NCI-H2029 treated with DMSO at 0.1 percent for 48 hours (cell line): ENCODE measurements at regions not wholly inside any gene's neighbourhood (a gene's known extent, or its start where the extent isn't known, plus 50 kb on each side); places are given as distances from the start of the nearest gene placed in this dataset.
"Not testable (repeated sequence)": the region's sequence is repeated elsewhere in the genome, so short reads cannot be mapped to it uniquely, and the experiment has no call there.

Source experiments
- DNase-seq: peaks from one replicate; lab custom pipeline; 2025; lab: John Stamatoyannopoulos, UW

DNA sequence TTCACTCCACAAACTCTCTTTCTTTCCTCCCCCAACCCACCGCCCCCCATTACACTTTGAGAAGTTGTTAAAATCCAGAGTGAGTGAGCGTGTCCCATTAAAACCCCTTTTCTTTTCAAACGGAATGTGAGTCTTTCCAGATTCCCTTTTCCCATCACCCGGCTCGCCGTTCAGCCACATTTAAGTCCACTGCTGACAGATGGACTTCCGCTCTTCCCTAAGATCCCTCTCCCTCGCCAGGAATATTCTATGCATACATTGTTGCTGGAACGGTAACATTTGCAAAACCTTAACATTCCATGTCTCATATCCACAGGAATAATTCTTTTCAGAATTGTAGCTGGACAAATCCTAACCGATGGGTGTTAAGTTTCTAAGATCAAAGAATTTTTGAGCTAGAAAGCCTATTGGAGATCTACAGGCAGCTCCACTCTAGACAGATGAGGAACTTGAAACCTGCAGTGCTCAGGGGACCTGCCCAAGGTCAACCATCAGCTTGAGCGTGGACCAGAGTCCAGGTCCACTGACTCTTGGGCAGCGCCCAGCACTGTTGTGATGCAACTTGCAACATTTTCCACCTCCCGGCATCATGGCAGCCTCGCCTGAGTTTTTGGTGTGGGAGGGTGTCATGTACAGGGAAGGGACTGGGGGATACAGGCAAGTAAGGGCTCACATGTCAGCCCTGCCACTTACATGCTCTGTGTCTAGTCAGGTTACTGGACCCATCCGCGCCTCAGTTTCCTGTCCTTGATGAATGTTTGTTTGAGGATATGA lies 500.1 kb downstream of the CCDC171 start:
- no peak for DNase-seq

DNA sequence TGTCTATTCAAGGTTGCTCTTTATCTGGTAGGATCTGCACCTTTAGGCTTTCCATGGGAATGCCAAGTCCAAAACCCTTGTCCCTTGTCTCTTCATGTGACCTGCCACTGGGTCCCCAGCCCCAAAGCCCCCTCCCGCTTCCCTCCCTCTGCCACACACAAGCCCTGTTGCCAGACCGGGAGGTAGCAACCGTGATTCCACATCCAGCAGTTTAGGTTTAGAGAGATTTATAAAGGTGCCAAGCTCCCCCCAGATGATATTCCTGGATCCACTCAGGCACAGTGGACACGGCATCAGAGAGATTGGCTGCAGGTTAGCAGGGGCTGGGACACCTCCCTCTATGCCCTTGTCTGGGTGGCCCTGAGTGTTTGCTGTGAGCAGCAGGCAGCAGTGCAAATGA lies 504.7 kb downstream of the CCDC171 start:
- DNase-seq: no peak

DNA sequence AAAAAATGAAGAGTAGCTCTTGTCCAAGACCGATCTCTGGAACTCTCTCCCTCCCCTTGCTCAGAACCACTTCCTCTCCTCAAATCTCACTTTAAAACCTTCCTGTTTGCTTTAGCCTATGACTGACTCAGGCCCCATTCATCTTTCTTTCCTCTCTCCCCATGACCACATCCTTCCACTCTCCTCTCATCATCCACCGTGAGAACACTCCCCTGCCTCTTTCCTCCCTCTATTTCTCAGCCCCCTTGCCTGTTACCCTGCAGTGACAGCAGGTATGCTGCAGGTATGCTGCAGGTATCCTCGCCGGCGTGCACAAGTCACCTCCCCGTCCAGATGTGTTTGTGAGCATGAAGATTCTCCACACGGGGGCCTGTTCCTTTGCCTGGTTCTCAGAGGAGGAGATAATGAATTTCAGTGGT lies 505.3 kb downstream of the CCDC171 start:
- DNase-seq: no peak

DNA sequence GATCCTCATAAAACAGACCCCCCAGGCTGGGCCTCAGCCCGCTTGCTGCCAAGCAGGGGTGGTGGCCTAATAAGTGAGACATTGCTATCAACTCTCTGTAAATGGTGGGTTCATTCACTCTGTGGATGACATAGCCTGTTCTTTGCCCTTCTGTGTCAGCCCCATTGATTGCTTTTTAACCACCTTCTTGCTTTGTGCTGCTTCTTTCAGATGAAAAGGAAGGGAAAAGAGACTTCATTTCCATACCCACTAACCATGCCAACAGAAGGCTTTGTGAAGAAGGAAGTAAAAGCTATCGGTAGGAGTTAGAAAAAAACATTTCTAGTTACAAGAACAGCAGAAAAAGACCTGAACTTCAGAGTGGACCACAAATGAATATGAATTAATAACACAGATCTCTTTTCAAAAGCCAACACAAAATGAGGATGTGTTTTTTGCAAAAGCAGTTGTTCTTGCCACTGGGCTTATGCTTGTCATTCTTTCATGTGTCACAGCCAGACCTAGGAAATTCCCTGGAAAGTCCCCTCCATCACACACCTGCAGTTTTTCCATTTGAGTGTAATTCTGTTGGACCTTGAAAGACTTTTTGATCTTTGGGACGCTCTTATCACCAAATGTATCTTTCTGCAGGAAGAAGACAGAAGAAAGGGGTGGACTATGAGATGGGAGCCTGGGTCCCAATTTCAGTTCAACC lies 507.7 kb downstream of the CCDC171 start:
- no peak for DNase-seq

DNA sequence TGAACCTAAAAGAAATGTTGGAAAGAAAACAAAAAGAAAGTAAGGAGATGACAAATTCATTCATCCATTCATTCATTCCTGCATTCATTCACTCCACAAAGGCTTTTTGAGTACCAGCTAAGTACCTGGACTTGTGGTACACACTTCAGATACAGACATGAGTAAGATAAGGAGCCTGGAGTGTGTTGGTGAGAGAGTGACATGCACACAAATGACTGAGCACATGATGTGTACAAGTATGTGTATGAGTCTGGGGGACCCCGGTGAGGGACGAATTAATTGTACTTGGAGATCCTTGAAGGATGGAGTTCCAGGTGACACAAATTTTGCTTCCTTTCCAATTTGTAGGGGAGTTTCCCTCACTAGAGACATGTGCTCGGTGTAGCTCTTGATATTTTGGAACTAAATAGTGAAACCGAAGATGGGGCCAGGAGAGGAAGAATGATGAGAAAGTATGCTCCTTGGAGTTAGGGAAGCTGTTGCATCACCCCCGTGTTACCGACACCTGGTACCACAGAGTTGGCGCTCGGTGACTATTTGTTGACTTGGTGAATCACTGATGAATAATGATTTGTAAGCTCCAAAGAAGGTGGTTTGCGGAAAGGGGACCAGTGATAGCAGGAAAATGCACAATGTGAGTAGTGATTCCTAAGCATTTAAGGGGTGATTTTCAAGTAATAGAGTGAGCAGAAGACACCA lies 509.8 kb downstream of the CCDC171 start:
- DNase-seq: no peak

DNA sequence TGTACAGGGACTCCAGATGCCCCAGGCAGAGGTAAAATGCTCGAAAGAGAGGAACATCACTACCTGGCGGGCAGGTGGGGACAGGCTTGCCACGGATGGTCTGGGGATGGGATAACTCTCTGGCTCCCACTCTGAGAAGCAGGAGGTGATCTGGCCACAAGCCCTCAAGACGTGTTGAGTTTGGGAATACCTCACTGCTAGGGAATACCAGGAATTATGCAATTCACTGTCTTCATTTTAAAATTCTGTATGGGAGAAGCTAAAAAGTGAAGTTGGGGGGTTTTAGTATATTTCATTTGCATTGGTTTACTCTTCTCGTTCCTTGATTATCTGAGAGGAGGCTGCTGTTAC lies 510.4 kb downstream of the CCDC171 start:
- DNase-seq: no peak

DNA sequence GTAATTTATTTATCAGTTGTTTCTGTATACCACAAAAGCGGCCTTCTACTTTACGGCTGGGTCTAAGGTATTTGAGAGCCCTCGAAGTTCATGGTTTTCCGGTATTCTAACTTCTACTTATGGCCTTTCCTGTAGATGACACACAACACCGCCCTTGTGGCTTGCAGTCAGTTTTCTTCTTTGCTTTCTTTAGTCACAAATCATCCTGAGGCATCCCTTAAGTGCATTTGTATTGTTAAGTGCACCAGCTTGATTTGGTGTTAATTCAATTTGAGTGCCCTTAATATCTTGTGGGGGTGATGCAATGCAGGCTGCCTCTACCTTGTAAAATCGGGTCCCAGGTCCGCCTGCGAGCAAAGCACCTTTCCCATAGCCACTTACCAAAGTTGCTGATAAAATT lies 511.9 kb downstream of the CCDC171 start:
- DNase-seq: no peak

DNA sequence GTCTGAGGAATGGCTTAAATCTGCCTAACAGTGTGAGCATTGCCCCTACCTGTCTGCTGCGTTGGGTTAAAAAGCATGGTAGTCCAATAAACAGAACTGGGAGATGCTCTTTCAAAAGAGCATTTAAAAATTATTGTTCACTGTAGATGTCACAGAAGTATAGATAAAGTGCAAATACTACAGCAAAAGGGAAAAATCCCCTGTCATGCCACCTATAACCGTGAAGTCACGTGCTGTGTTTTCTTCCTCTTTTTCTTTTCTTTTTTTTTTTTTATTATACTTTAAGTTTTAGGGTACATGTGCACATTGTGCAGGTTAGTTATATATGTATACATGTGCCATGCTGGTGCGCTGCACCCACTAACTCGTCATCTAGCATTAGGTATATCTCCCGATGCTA lies 513.4 kb downstream of the CCDC171 start:
- DNase-seq: not testable (repeated sequence)

DNA sequence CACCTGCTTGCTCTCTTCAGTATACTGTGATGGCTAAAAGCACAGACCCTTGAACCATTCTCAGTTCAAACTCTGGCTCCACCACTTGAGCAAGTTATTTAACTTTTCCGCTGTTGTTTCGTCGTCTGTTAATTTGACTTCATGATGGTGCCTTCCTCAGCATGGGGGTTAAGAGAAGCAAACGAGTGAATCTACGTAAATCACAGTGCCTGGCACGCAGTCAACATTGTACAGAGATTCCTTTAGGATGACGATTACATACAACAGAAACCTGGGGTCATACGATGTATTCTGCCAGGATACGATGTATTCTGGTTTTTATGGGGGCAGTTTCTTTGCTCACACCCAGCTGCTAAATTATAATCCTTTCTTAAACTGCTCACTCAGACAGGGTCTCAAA lies 515.6 kb downstream of the CCDC171 start:
- DNase-seq: no peak

DNA sequence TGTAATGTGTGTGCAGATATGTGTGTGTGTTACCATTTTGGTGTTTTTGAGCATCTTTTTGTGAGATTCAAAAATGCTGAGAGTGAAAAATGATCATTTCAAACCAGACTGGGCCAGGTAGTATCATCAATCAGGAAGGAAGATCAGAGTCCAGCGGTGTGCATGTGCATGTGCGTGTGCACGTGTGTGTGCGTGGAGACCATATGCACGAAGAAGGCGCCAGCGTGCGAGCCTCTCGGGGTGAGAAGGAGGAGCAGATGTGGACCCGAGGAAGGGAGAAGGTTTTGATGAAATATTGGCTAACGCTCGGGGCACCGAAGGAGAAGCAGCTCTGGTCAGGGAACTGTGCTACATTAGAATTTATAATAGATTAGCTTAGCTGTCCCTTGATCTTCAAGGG lies 516.4 kb downstream of the CCDC171 start:
- DNase-seq: no peak

DNA sequence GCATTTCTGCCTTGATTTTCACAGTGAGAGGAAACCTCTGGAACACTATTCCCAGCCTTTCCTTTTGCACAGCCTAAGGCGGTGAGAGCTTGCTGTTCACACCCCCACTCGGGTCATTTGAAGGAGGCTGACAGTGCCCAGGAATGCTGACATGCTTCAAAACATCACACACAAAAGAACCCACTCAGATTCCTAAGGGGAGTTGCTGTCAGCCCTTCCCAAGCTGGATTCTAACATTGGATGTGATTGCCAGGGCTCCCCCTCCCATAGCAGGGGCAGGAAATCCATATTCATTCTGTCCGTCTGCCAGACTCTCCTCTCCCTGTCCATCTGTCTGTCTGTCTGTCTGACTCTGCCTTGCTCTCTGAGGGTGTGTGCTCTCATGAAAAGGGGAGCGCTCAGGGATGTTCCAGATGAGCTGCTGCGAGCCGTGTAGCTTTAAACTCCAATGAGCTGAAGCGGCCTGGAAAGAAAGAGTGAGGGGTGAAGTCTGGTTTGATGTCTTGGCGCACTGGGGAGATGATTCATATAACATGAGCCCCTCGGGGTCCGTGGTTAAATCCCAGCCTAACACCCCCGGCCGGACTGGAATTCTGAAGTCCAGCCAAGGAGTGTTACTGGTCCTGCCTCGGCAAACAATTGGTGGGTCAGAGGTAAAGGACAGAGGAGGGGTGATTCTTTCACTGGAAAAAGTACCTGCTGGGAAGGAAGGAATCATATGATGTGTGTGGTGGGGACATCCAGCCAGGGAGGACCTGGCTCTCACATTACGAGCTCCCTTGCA lies 517.0 kb downstream of the CCDC171 start:
- DNase-seq: no peak

DNA sequence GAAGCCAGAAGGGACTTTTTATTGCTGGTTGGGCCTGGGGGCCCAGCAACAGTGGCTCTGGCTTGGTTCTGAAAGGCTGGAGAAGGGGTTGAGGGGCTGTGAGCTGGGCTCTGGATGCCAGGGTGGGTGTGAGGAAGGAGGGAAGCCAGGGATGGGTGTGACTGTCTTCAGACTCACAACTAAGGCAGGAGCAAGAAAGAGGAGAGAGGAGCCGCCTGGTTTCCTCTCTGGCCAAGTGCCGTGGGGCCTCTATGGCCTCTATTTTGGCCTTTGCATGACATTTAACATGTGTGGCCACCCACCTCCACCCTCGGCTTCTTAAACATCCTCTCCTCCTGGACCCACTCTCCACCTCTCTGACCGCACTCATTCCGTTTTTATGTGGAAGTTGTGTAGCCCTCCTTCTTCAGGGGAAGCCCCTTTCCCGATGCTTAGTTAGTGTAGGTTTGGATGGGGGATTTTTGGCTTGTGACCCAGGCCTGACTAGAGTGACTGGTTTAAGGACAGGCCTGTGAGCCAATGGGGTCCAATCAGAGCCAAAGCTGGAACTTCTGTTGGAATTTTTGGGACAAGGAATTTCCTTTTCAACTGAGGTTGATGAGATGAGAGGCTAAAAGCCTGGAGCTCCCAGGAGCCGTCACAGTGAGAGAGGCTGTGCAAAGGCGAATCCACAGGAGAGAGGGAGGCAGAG lies 517.8 kb downstream of the CCDC171 start:
- no peak for DNase-seq

DNA sequence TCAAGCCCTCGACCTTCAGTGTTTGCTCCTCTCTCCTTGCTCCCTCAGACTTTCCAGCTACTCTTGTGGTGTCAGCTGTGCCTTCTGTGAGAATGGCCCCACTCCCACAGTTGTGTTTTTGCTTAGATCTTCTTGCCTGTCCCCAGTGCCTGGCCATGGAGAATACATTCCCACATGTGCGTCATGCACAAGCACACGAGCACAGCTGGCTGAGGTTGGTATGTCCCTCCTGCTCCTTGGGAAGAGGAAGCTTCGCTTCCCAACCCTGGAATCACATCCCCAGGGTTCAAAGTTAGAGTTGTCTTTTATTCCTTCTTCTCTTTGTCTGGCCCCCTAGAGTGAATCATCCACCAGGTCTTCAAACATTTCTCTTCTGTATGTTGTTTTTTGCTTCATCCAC lies 518.6 kb downstream of the CCDC171 start:
- no peak for DNase-seq

DNA sequence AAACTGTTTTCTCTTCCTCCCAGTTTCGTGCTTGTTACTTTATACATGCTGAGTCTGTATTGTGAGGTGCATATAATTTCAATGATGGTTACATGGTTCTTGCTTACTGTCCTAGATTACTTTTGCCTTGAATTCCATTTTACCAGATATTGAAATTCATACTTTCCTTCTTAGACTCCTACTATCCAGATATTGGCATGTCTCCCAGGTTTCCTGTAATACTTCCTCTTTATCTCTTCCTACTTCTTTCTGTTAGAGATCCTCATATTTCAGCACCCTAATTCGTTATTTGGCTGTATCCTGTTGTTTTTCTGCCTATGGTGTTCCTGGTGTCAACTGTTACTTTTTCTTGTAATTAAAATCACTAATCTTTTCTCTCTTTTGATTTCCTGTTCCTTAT lies 522.1 kb downstream of the CCDC171 start:
- DNase-seq: no peak

DNA sequence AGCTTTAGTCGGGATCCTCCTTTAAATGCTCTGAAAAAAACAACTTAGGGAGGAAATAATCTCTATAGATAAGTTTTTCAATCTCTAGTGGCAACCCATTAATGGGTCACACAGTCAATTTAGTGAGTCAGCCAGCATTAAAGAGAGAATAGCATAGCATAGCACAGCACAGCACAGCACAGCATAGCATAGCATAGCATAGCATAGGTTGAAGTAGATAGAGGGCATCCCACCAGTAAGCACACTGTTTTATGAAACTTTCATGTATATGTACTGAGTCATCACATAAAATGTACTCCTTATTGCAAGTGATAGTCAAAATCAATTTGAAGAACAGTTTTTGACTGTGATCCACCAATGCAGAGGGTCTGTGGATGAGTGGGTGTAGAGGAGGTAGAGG lies 522.9 kb downstream of the CCDC171 start:
- no peak for DNase-seq

DNA sequence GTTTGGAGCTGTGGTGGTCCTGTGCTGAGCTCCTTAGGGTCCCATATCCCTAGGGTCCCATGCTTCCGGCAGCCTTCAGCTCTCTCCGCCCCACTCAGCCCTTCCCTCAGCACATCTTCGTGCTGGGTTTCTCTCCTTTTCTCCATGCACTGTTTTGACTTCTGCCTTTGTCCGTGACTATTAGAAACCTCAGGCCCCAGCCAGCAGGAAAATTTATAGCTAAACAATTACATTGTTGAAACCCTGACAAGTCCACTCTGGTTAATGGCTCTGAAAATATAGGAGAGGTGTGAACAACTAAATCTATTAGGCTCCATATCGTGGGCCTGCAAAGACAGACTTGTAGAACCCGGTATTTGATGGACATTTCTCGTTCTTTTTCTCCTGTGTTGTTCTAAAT lies 523.7 kb downstream of the CCDC171 start:
- DNase-seq: no peak

DNA sequence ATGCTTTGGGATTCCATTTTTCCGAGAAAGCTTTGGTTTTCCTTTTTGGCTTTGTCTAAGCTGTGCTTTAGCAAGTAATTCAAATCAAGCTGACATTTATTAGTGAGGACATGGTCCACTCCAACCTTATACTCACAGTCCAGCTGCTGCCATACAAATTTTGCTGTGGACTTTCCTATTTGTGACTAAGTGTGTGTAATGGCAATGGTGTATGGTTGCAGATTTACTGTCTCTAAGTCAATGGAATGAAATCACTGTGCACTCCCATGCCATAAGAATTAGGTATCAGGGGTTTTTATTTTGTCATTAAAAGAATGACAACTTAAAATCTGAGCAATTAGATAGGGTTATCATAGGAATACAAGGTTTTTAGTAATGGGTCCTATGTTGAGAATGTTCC lies 530.0 kb downstream of the CCDC171 start:
- no peak for DNase-seq

DNA sequence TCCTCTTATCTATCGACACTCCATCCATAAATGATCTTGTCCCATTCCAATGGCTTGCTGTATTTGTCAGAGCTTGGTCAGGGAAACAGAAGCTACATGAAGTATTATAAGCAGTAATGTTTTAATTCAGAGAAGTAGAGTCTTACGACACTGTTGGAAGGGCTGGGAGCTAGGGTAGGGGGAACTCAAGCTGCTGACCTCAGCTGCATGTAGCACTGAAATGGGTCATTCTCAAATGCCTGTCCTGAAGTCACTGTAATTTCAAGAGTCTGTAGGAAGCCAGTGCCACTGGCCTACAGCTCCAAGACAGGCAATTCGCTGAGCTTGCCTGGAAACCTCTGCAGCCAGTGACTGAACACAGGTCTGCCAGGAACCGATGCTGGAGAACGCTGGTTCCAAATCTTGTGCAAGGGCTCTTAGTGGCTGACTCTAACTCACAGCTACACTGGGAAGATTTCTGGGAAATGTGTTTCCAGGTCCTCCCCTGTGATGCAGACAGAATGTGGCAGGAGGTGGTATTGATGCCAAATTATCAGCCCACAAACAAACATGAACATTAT lies 532.4 kb downstream of the CCDC171 start:
- DNase-seq: no peak

DNA sequence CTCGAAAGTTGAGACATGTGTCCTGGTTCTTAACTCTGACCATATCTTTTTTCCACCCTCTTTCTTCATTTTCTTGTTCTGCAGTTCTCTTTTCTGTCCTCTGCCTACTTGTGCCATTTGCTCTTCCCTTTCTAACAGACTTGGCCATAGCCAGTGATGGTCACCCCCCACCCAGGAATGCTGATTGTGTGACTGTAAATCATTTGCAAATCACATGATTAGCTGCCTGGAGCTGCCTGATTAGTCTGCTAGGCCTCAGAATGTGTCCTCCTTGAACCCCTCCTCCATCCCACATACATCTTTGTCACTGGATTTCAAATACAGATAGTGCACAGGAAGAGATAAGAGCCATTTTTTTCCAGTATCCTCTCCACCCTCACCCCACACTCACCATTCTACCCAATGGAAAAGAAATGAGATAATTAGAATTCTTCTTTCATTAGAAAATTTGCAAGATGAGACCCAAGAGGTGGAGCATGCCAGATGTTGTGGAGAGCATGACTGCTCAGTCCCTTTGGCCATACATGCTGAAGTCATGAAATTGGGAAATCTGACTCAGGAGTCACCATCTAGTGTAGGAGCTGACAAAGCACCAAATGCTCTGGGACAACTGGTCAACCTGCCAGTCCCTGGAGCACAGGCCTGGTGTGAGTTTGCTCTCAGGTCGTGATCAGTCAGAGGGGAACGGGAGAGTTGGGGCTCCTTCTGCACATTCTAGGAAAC lies 538.2 kb downstream of the CCDC171 start:
- no peak for DNase-seq

DNA sequence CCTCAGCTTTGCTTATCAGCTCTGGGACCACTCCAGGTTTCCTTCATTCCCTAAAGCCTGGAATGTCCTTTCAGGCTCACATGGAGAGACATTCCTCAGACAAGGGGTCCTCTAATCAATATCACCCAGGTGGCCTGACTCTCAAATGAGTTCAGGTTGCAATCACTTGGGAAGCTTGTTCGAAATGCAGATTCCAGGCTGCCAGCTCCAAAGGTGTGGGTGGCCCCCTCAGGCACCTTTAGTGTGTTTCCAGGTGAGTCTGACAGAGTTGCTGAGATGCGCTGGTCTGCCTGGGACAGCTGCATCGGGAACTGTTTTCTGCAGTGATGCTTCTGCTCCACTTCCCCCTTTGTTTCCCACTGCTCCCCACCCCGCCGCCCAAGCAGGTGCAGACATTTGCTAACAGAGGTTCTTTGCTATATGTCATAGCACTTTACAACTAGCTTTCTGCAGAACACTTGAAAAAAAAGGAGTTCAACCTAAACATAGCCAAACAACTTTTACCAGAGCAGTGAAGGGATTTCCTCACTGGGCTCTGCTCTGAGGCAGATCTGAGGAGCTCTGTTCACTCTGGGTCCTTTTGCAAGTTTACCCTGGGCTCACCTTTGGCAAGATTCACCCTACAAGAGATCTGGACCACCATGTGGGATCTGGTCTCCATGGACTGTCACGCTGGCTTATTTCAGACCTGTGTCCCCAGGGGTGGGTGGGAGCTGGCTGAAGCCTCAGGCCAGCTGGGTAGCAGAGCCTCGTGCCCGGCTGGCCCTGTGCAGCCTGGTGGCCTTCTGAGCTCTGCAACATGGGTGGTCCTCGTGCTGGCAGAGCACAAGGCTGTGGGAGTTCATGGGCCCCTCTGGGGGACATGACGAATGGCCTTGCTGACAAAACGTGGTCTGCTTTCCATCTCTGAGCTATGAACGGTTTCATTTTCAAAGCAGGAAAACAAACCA lies 539.6 kb downstream of the CCDC171 start:
- DNase-seq: no peak
